ENCODE measurements at regions not wholly inside any gene's neighbourhood (a gene's known extent, or its start where the extent isn't known, plus 50 kb on each side); places are given as distances from the start of the nearest gene placed in this dataset.

DNA sequence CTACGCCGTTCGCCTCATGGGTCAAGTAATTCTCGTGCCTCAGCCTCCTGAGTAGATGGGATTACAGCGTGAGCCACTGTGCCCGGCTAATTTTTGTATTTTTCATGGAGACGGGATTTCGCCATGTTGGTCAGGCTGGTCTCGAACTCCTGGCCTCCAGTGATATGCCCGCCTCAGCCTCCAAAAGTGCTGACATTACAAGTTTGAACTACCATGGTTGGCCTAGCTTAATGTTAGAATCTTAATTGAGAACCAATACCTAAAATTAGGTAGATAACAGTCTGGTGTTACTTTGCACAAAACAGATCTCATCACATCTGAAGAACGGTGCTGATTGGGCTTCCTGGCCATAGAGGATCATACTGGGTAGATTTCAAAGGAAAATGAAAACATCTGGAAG, 184.9 kb downstream of the VEGFC start:
- TF ChIP-seq, protein P1, sequence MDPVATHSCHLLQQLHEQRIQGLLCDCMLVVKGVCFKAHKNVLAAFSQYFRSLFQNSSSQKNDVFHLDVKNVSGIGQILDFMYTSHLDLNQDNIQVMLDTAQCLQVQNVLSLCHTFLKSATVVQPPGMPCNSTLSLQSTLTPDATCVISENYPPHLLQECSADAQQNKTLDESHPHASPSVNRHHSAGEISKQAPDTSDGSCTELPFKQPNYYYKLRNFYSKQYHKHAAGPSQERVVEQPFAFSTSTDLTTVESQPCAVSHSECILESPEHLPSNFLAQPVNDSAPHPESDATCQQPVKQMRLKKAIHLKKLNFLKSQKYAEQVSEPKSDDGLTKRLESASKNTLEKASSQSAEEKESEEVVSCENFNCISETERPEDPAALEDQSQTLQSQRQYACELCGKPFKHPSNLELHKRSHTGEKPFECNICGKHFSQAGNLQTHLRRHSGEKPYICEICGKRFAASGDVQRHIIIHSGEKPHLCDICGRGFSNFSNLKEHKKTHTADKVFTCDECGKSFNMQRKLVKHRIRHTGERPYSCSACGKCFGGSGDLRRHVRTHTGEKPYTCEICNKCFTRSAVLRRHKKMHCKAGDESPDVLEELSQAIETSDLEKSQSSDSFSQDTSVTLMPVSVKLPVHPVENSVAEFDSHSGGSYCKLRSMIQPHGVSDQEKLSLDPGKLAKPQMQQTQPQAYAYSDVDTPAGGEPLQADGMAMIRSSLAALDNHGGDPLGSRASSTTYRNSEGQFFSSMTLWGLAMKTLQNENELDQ (CRISPR knock-in tag; IDR thresholded peaks at IDR 0.05; ENCODE audit: borderline replicate concordance), result no peak
- TF ChIP-seq, protein P2, sequence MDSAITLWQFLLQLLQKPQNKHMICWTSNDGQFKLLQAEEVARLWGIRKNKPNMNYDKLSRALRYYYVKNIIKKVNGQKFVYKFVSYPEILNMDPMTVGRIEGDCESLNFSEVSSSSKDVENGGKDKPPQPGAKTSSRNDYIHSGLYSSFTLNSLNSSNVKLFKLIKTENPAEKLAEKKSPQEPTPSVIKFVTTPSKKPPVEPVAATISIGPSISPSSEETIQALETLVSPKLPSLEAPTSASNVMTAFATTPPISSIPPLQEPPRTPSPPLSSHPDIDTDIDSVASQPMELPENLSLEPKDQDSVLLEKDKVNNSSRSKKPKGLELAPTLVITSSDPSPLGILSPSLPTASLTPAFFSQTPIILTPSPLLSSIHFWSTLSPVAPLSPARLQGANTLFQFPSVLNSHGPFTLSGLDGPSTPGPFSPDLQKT (CRISPR knock-in tag; IDR thresholded peaks at IDR 0.05; ENCODE audit: borderline replicate concordance), result no peak
- TF ChIP-seq TEAD2 (CRISPR knock-in tag; IDR thresholded peaks at IDR 0.05) (no peak), ZFX (CRISPR knock-in tag; IDR thresholded peaks at IDR 0.05; ENCODE audit: low read depth) (no peak), ATM (IDR thresholded peaks at IDR 0.05; ENCODE audit: borderline replicate concordance) (no peak), TAF1 (CRISPR knock-in tag; IDR thresholded peaks at IDR 0.05) (no peak), SMC3 (IDR thresholded peaks at IDR 0.05; ENCODE audit: low read length) (no peak)
- TF ChIP-seq, protein P3, sequence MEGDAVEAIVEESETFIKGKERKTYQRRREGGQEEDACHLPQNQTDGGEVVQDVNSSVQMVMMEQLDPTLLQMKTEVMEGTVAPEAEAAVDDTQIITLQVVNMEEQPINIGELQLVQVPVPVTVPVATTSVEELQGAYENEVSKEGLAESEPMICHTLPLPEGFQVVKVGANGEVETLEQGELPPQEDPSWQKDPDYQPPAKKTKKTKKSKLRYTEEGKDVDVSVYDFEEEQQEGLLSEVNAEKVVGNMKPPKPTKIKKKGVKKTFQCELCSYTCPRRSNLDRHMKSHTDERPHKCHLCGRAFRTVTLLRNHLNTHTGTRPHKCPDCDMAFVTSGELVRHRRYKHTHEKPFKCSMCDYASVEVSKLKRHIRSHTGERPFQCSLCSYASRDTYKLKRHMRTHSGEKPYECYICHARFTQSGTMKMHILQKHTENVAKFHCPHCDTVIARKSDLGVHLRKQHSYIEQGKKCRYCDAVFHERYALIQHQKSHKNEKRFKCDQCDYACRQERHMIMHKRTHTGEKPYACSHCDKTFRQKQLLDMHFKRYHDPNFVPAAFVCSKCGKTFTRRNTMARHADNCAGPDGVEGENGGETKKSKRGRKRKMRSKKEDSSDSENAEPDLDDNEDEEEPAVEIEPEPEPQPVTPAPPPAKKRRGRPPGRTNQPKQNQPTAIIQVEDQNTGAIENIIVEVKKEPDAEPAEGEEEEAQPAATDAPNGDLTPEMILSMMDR (CRISPR knock-in tag; IDR thresholded peaks at IDR 0.05), result no peak
- TF ChIP-seq, protein P4, sequence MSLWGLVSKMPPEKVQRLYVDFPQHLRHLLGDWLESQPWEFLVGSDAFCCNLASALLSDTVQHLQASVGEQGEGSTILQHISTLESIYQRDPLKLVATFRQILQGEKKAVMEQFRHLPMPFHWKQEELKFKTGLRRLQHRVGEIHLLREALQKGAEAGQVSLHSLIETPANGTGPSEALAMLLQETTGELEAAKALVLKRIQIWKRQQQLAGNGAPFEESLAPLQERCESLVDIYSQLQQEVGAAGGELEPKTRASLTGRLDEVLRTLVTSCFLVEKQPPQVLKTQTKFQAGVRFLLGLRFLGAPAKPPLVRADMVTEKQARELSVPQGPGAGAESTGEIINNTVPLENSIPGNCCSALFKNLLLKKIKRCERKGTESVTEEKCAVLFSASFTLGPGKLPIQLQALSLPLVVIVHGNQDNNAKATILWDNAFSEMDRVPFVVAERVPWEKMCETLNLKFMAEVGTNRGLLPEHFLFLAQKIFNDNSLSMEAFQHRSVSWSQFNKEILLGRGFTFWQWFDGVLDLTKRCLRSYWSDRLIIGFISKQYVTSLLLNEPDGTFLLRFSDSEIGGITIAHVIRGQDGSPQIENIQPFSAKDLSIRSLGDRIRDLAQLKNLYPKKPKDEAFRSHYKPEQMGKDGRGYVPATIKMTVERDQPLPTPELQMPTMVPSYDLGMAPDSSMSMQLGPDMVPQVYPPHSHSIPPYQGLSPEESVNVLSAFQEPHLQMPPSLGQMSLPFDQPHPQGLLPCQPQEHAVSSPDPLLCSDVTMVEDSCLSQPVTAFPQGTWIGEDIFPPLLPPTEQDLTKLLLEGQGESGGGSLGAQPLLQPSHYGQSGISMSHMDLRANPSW (CRISPR knock-in tag; IDR thresholded peaks at IDR 0.05; ENCODE audit: borderline replicate concordance), result no peak
